Trophoblast cell (in vitro differentiated cells and primary cell): ENCODE measurements at regions not wholly inside any gene's neighbourhood (a gene's known extent, or its start where the extent isn't known, plus 50 kb on each side); places are given as distances from the start of the nearest gene placed in this dataset.

ENCODE experiments used
- DNase-seq, 2 donors: peaks; one replicate each; pipeline ENCODE4 v3.0.0-alpha.2; 2016
- H2AFZ ChIP-seq: 2 replicates; pipeline ENCODE4 v1.6.1; 2013; ENCODE audit warnings: low read length, moderate library complexity, mild to moderate bottlenecking; ENCODE audit not compliant: insufficient read depth, poor library complexity
- H2AK5ac ChIP-seq: 2 replicates; pipeline ENCODE4 v1.6.1; 2013; ENCODE audit warnings: mild to moderate bottlenecking, low read length
- H2BK120ac ChIP-seq: 2 replicates; pipeline ENCODE4 v1.6.1; 2013; ENCODE audit warnings: low read length, mild to moderate bottlenecking, moderate library complexity; ENCODE audit not compliant: insufficient read depth, poor library complexity
- H2BK12ac ChIP-seq: 2 replicates; pipeline ENCODE4 v1.6.1; 2013; ENCODE audit warnings: mild to moderate bottlenecking, low read length, moderate library complexity
- H2BK5ac ChIP-seq: 2 replicates; pipeline ENCODE4 v1.6.1; 2013; ENCODE audit warnings: low read length, low read depth, moderate library complexity, mild to moderate bottlenecking; ENCODE audit not compliant: poor library complexity
- H3K14ac ChIP-seq: 2 replicates; pipeline ENCODE4 v1.6.1; 2013; ENCODE audit warnings: mild to moderate bottlenecking, low read length
- H3K18ac ChIP-seq: 2 replicates; pipeline ENCODE4 v1.6.1; 2013; ENCODE audit warnings: mild to moderate bottlenecking, low read length
- H3K23ac ChIP-seq: 2 replicates; pipeline ENCODE4 v1.6.1; 2013; ENCODE audit warnings: low read length
- H3K27ac ChIP-seq: 2 replicates; pipeline ENCODE4 v1.5.1; 2013; ENCODE audit warnings: low read depth, mild to moderate bottlenecking, inconsistent platforms, low read length, moderate library complexity
- H3K27me3 ChIP-seq: 2 replicates; pipeline ENCODE4 v1.6.1; 2013; ENCODE audit warnings: inconsistent platforms, mild to moderate bottlenecking, low read length, moderate library complexity; ENCODE audit not compliant: insufficient read depth
- H3K36me3 ChIP-seq, 2 experiments: 1 replicate in 1 of 2; 2 replicates in 1 of 2; pipeline ENCODE4 v1.6.1; 2013; ENCODE audit warnings: low read length in 2 of 2, mild to moderate bottlenecking in 2 of 2, moderate library complexity in 1 of 2; ENCODE audit not compliant: insufficient read depth in 2 of 2, control insufficient read depth in 1 of 2
- H3K4ac ChIP-seq: 2 replicates; pipeline ENCODE4 v1.6.1; 2013; ENCODE audit warnings: low read depth, mild to moderate bottlenecking, low read length, moderate library complexity
- H3K4me1 ChIP-seq, 2 experiments: 1 replicate in 1 of 2; 2 replicates in 1 of 2; pipeline ENCODE4 v1.6.1; 2013; ENCODE audit warnings: low read length in 2 of 2, mild to moderate bottlenecking in 2 of 2, moderate library complexity in 1 of 2; ENCODE audit not compliant: insufficient read depth in 2 of 2, control insufficient read depth in 1 of 2
- H3K4me2 ChIP-seq: 2 replicates; pipeline ENCODE4 v1.6.1; 2013; ENCODE audit warnings: inconsistent platforms, mild to moderate bottlenecking, low read length, moderate library complexity
- H3K4me3 ChIP-seq: 2 replicates; pipeline ENCODE4 v1.5.1; 2013; ENCODE audit warnings: mild to moderate bottlenecking, low read depth, low read length, inconsistent platforms
- H3K79me1 ChIP-seq: one replicate; pipeline ENCODE4 v1.6.1; 2013; ENCODE audit warnings: low read length
- H3K79me2 ChIP-seq: 2 replicates; pipeline ENCODE4 v1.6.1; 2013; ENCODE audit warnings: low read length, mild to moderate bottlenecking; ENCODE audit not compliant: control insufficient read depth, insufficient read depth, poor library complexity
- H3K9ac ChIP-seq: 2 replicates; pipeline ENCODE4 v1.6.1; 2013; ENCODE audit warnings: mild to moderate bottlenecking, low read length
- H3K9me3 ChIP-seq: 2 replicates; pipeline ENCODE4 v1.6.1; 2013; ENCODE audit warnings: low read depth, mild to moderate bottlenecking, control low read depth, inconsistent platforms, low read length; ENCODE audit not compliant: insufficient read depth
- H4K12ac ChIP-seq: 2 replicates; pipeline ENCODE4 v1.6.1; 2013; ENCODE audit warnings: low read depth, mild to moderate bottlenecking, low read length, moderate library complexity
- H4K8ac ChIP-seq: 2 replicates; pipeline ENCODE4 v1.6.1; 2013; ENCODE audit warnings: low read depth, mild to moderate bottlenecking, low read length, moderate library complexity
- H4K91ac ChIP-seq: one replicate; pipeline ENCODE4 v1.6.1; 2013; ENCODE audit warnings: low read depth, mild to moderate bottlenecking, low read length, moderate library complexity
- WGBS: extraction: QIAGEN DNeasy Blood & Tissue Kit; methylation state at CpG from one replicate; pipeline ENCODE4 v1.1.7; 2013; ENCODE audit warnings: missing lambda C conversion rate; ENCODE audit not compliant: insufficient read length, insufficient coverage; ENCODE audit errors: extremely low coverage; 5-methylcytosine and 5-hydroxymethylcytosine counted together

GRCh38 chr14:37862263-37862662, 266.8 kb downstream of the TTC6 start:
- H3K18ac ChIP-seq, result no peak overlapping the region
- H3K9me3 ChIP-seq, result no peaks in the 10 kb centered on the region
- H4K8ac ChIP-seq, result no peak overlapping the region
- no peak overlapping the region for H3K14ac ChIP-seq
- H3K27ac ChIP-seq, result no peak overlapping the region
- no peak overlapping the region for H2AFZ ChIP-seq
- WGBS, result no CpG with 5 or more reads among the region's 3 CpGs
- H3K4me3 ChIP-seq, result no peak overlapping the region
- H3K9ac ChIP-seq, result no peak overlapping the region
- no peak overlapping the region for H2BK12ac ChIP-seq
- H3K4me2 ChIP-seq, result no peak overlapping the region
- no peak overlapping the region for H2BK120ac ChIP-seq
- no peaks in the 10 kb centered on the region for H3K27me3 ChIP-seq
- no peak overlapping the region for H4K91ac ChIP-seq
- no peaks in the 10 kb centered on the region for H3K79me2 ChIP-seq
- no peak overlapping the region for H3K23ac ChIP-seq
- H3K4ac ChIP-seq, result no peak overlapping the region
- no peaks in the 10 kb centered on the region for H3K36me3 ChIP-seq
- H4K12ac ChIP-seq, result no peak overlapping the region
- H2BK5ac ChIP-seq, result no peak overlapping the region
- no peak for DNase-seq
- no peaks in the 10 kb centered on the region for H3K79me1 ChIP-seq
- H2AK5ac ChIP-seq, result no peak overlapping the region
- H3K4me1 ChIP-seq, result no peaks in the 10 kb centered on the region

GRCh38 chr14:37864128-37864527, 268.7 kb downstream of the TTC6 start:
- Histone ChIP-seq H3K4ac (no peak overlapping the region), H3K4me2 (no peak overlapping the region), H3K14ac (no peak overlapping the region), H3K23ac (no peak overlapping the region), H2BK12ac (no peak overlapping the region), H3K18ac (no peak overlapping the region), H4K91ac (no peak overlapping the region), H3K9ac (no peak overlapping the region), H2BK120ac (no peak overlapping the region), H3K79me2 (no peaks in the 10 kb centered on the region), H2AK5ac (no peak overlapping the region), H3K4me3 (no peak overlapping the region), H4K12ac (no peak overlapping the region), H3K27me3 (no peaks in the 10 kb centered on the region), H3K27ac (no peak overlapping the region), H3K9me3 (no peaks in the 10 kb centered on the region), H4K8ac (no peak overlapping the region), H3K79me1 (no peaks in the 10 kb centered on the region), H3K4me1 (no peaks in the 10 kb centered on the region), H3K36me3 (no peaks in the 10 kb centered on the region), H2BK5ac (no peak overlapping the region), H2AFZ (no peak overlapping the region)
- WGBS, result no CpG with 5 or more reads among the region's 6 CpGs
- no peak for DNase-seq

- Histone ChIP-seq H2BK5ac (no peak overlapping the region), H3K4me3 (no peak overlapping the region), H3K4me2 (no peak overlapping the region), H2BK120ac (no peak overlapping the region), H3K36me3 (no peaks in the 10 kb centered on the region), H3K79me2 (no peaks in the 10 kb centered on the region), H3K9me3 (no peaks in the 10 kb centered on the region), H3K18ac (no peak overlapping the region), H2AFZ (no peak overlapping the region), H4K91ac (no peak overlapping the region), H3K4me1 (no peaks in the 10 kb centered on the region), H3K27me3 (no peaks in the 10 kb centered on the region), H3K9ac (no peak overlapping the region), H2BK12ac (no peak overlapping the region), H2AK5ac (no peak overlapping the region), H3K27ac (no peak overlapping the region), H3K79me1 (no peaks in the 10 kb centered on the region), H3K4ac (no peak overlapping the region), H3K23ac (no peak overlapping the region), H4K12ac (no peak overlapping the region), H3K14ac (no peak overlapping the region), H4K8ac (no peak overlapping the region)
- no CpG with 5 or more reads among the region's 11 CpGs for WGBS
- no peak for DNase-seq
Measured at GRCh38 chr14:37864861-37865718, 269.7 kb downstream of the TTC6 start.

GRCh38 chr14:37865719-37866549, 270.5 kb downstream of the TTC6 start:
- no peaks in the 10 kb centered on the region for H3K79me1 ChIP-seq
- H2BK5ac ChIP-seq, result no peak overlapping the region
- H4K12ac ChIP-seq, result no peak overlapping the region
- H3K9ac ChIP-seq, result no peak overlapping the region
- H3K4me2 ChIP-seq, result no peak overlapping the region
- WGBS, result no CpG with 5 or more reads among the region's 4 CpGs
- H3K4me1 ChIP-seq, result no peaks in the 10 kb centered on the region
- no peak overlapping the region for H3K4ac ChIP-seq
- no peak overlapping the region for H2BK120ac ChIP-seq
- no peak overlapping the region for H2BK12ac ChIP-seq
- H3K23ac ChIP-seq, result no peak overlapping the region
- no peak overlapping the region for H3K4me3 ChIP-seq
- no peak for DNase-seq
- H3K79me2 ChIP-seq, result no peaks in the 10 kb centered on the region
- H2AFZ ChIP-seq, result no peak overlapping the region
- H4K91ac ChIP-seq, result no peak overlapping the region
- no peaks in the 10 kb centered on the region for H3K27me3 ChIP-seq
- no peak overlapping the region for H3K27ac ChIP-seq
- H3K18ac ChIP-seq, result no peak overlapping the region
- no peaks in the 10 kb centered on the region for H3K9me3 ChIP-seq
- no peak overlapping the region for H4K8ac ChIP-seq
- H3K36me3 ChIP-seq, result no peaks in the 10 kb centered on the region
- H2AK5ac ChIP-seq, result no peak overlapping the region
- no peak overlapping the region for H3K14ac ChIP-seq
